H1 (cell line): ENCODE measurements at regions not wholly inside any gene's neighbourhood (a gene's known extent, or its start where the extent isn't known, plus 50 kb on each side); places are given as distances from the start of the nearest gene placed in this dataset.

Source experiments
- CTCF ChIA-PET: fragments of 300-600 bp; sonication (Branson Sonifier 250); formaldehyde crosslinking; loops from one replicate; lab custom pipeline; 2021; ENCODE audit not compliant: partially characterized antibody; lab: Charles Lee
- POLR2A ChIA-PET: fragments of 300-600 bp; sonication (Branson Sonifier 250); formaldehyde crosslinking; loops from one replicate; lab custom pipeline; 2021; ENCODE audit warnings: inconsistent platforms; ENCODE audit not compliant: partially characterized antibody; lab: Charles Lee
- DNase-seq, 2 experiments: peaks; one replicate each; pipeline versions ENCODE4 v3.0.0 to v3.0.0-alpha.2; 2010 to 2022; ENCODE audit warnings: low spot score in 2 of 2, low read depth in 1 of 2, mixed read lengths in 1 of 2
- FAIRE-seq: peaks from 2 replicates; lab custom pipeline; 2011; peaks lifted over from hg19 to GRCh38; lab: Jason Lieb, UNC
- H2AFZ ChIP-seq: 2 replicates; pipeline ENCODE4 v1.8.1; 2012; ENCODE audit warnings: low read length, inconsistent platforms
- H2AK5ac ChIP-seq: 2 replicates; pipeline ENCODE4 v1.6.1; 2013; ENCODE audit warnings: low read depth, low read length
- H2BK120ac ChIP-seq: replicated peaks from 2 replicates; pipeline ENCODE3; 2013; ENCODE audit warnings: low read depth, low read length, inconsistent platforms
- H2BK12ac ChIP-seq: 2 replicates; pipeline ENCODE4 v1.6.1; 2013; ENCODE audit warnings: low read depth, low read length
- H2BK15ac ChIP-seq: 2 replicates; pipeline ENCODE4 v1.6.1; 2013; ENCODE audit warnings: low read length
- H2BK20ac ChIP-seq: 2 replicates; pipeline ENCODE4 v1.6.1; 2013; ENCODE audit warnings: low read length
- H2BK5ac ChIP-seq: 2 replicates; pipeline ENCODE4 v1.6.1; 2013; ENCODE audit warnings: low read depth, low read length
- H3K14ac ChIP-seq: 2 replicates; pipeline ENCODE4 v1.6.1; 2013; ENCODE audit warnings: inconsistent platforms; ENCODE audit not compliant: insufficient read length
- H3K18ac ChIP-seq: 2 replicates; pipeline ENCODE4 v1.6.1; 2013; ENCODE audit warnings: low read length; ENCODE audit errors: extremely low read depth
- H3K23ac ChIP-seq: 2 replicates; pipeline ENCODE4 v1.6.1; 2013; ENCODE audit warnings: inconsistent platforms; ENCODE audit not compliant: insufficient read length
- H3K23me2 ChIP-seq: 2 replicates; pipeline ENCODE4 v1.6.1; 2013; ENCODE audit warnings: low read depth, low read length
- H3K27ac ChIP-seq: 2 replicates; pipeline ENCODE4 v1.6.1; 2011; ENCODE audit warnings: low read depth, low read length, inconsistent platforms
- H3K27me3 ChIP-seq, 4 experiments: replicated peaks in 1 of 4; 1 replicate in 1 of 4; 2 replicates in 3 of 4; pipeline versions ENCODE4 v1.6.1 to v1.8.1; 2011 to 2013; ENCODE audit warnings: low read length in 3 of 4, mild to moderate bottlenecking in 3 of 4, inconsistent platforms in 2 of 4, mixed read lengths in 2 of 4, moderate library complexity in 1 of 4; ENCODE audit not compliant: control insufficient read depth in 3 of 4, insufficient read depth in 3 of 4; ENCODE audit errors: extremely low read depth in 1 of 4
- H3K36me3 ChIP-seq, 4 experiments: 2 replicates each; pipeline versions ENCODE4 v1.6.1 to v1.8.1; 2011 to 2013; ENCODE audit warnings: mild to moderate bottlenecking in 4 of 4, low read length in 3 of 4, moderate library complexity in 2 of 4, control low read depth in 1 of 4, inconsistent platforms in 1 of 4; ENCODE audit not compliant: insufficient read depth in 4 of 4, control insufficient read depth in 2 of 4
- H3K4ac ChIP-seq: replicated peaks from 2 replicates; pipeline ENCODE3; 2013; ENCODE audit warnings: low read length, low read depth, mixed read lengths, inconsistent platforms; ENCODE audit not compliant: insufficient read length
- H3K4me1 ChIP-seq, 4 experiments: replicated peaks in 1 of 4; 1 replicate in 1 of 4; 2 replicates in 3 of 4; pipeline versions ENCODE4 v1.6.1 to v1.8.1; 2011 to 2013; ENCODE audit warnings: low read length in 3 of 4, inconsistent platforms in 2 of 4, mixed read lengths in 1 of 4; ENCODE audit not compliant: insufficient read depth in 4 of 4, control insufficient read depth in 3 of 4
- H3K4me2 ChIP-seq, 2 experiments: 2 replicates each; pipeline versions ENCODE4 v1.6.1 to v1.8.1; 2011 to 2013; ENCODE audit warnings: low read depth in 2 of 2, low read length in 2 of 2, control low read depth in 1 of 2, inconsistent platforms in 1 of 2, mild to moderate bottlenecking in 1 of 2; ENCODE audit not compliant: insufficient read depth in 1 of 2
- H3K4me3 ChIP-seq, 4 experiments: fragments of 200-600, 300-600 bp in 1 of 4; sonication (generic), shearing (Covaris generic), sonication (Bioruptor Twin) in 1 of 4; 2 replicates each; pipeline versions ENCODE4 v1.5.1 to v1.8.1; 2011 to 2016; ENCODE audit warnings: low read length in 4 of 4, low read depth in 3 of 4, control low read depth in 2 of 4, inconsistent platforms in 2 of 4, mild to moderate bottlenecking in 2 of 4, mixed read lengths in 1 of 4, moderate library complexity in 1 of 4; ENCODE audit not compliant: insufficient read depth in 2 of 4; ENCODE audit errors: extremely low read depth in 1 of 4
- H3K56ac ChIP-seq: replicated peaks from 2 replicates; pipeline ENCODE3; 2013; ENCODE audit warnings: low read depth, mild to moderate bottlenecking, mixed read lengths, low read length, inconsistent platforms; ENCODE audit not compliant: insufficient read length
- H3K79me1 ChIP-seq: 2 replicates; pipeline ENCODE4 v1.6.1; 2013; ENCODE audit warnings: low read depth, low read length, control low read depth
- H3K79me2 ChIP-seq, 2 experiments: 2 replicates each; pipeline versions ENCODE4 v1.6.1 to v1.8.1; 2012 to 2013; ENCODE audit warnings: low read length in 2 of 2, mild to moderate bottlenecking in 2 of 2, inconsistent platforms in 1 of 2; ENCODE audit not compliant: insufficient read depth in 2 of 2, control insufficient read depth in 1 of 2
- H3K9ac ChIP-seq, 4 experiments: replicated peaks in 1 of 4; 1 replicate in 1 of 4; 2 replicates in 3 of 4; pipeline versions ENCODE4 v1.6.1 to v1.8.1; 2011 to 2013; ENCODE audit warnings: low read depth in 3 of 4, low read length in 3 of 4, control low read depth in 2 of 4, mild to moderate bottlenecking in 2 of 4, moderate library complexity in 2 of 4, inconsistent platforms in 1 of 4; ENCODE audit errors: extremely low read depth in 1 of 4
- H3K9me3 ChIP-seq, 2 experiments: 2 replicates each; pipeline versions ENCODE4 v1.6.1 to v1.8.1; 2012 to 2013; ENCODE audit warnings: mild to moderate bottlenecking in 2 of 2, moderate library complexity in 2 of 2, control low read depth in 1 of 2, inconsistent platforms in 1 of 2, low read depth in 1 of 2, low read length in 1 of 2, mixed read lengths in 1 of 2; ENCODE audit not compliant: insufficient read depth in 2 of 2
- H4K20me1 ChIP-seq, 2 experiments: replicated peaks in 1 of 2; 2 replicates each; pipeline versions ENCODE3 to v1.8.1; 2011 to 2013; ENCODE audit warnings: inconsistent platforms in 2 of 2, low read length in 2 of 2, mild to moderate bottlenecking in 1 of 2; ENCODE audit not compliant: insufficient read depth in 2 of 2, control insufficient read depth in 1 of 2
- H4K5ac ChIP-seq: 2 replicates; pipeline ENCODE4 v1.6.1; 2013; ENCODE audit warnings: low read length, low read depth, mixed read lengths, inconsistent platforms; ENCODE audit not compliant: insufficient read length
- H4K8ac ChIP-seq: 2 replicates; pipeline ENCODE4 v1.8.0; 2013; ENCODE audit warnings: mild to moderate bottlenecking, moderate library complexity, low read length, inconsistent platforms; ENCODE audit not compliant: insufficient read depth; ENCODE audit errors: extremely low read depth
- H4K91ac ChIP-seq: replicated peaks from 2 replicates; pipeline ENCODE3; 2013; ENCODE audit warnings: low read length, mixed read lengths, inconsistent platforms; ENCODE audit not compliant: insufficient read length
- CREB1 ChIP-seq: IDR thresholded peaks from 2 replicates; pipeline ENCODE4 v1.6.1; 2012; ENCODE audit warnings: inconsistent platforms
- EGR1 ChIP-seq: IDR thresholded peaks from 2 replicates; pipeline ENCODE4 v1.6.1; 2011; ENCODE audit warnings: low read depth, low read length, borderline replicate concordance
- SP4 ChIP-seq: IDR thresholded peaks from 2 replicates; pipeline ENCODE4 v1.6.1; 2012; ENCODE audit warnings: low read length, inconsistent platforms
- WGBS, 2 experiments: shearing (Covaris generic) in 1 of 2; methylation state at CpG; one replicate each; pipeline versions ENCODE4 v1.1.6 to v1.1.7; 2013 to 2015; ENCODE audit warnings: low lambda C conversion rate in 2 of 2, mixed read lengths in 2 of 2, inconsistent platforms in 1 of 2, low coverage in 1 of 2, missing lambda C conversion rate in 1 of 2; ENCODE audit not compliant: insufficient replicate concordance in 2 of 2, insufficient coverage in 1 of 2, insufficient read length in 1 of 2; ENCODE audit errors: extremely low coverage in 1 of 2, missing lambda C conversion rate in 1 of 2; 5-methylcytosine and 5-hydroxymethylcytosine counted together

GRCh38 chr1:5747426-5748285 is 244.6 kb downstream of the NPHP4 start:
- DNase-seq: peak in 1 of 2 experiments; percentile 41
- TF ChIP-seq CREB1 (no peak), SP4 (no peak), EGR1 (peak; percentile 54; the same call in 1 of the 2 replicates)

More at GRCh38 chr1:5747426-5748285, 244.6 kb downstream of the NPHP4 start:
- H2BK5ac ChIP-seq: peak overlapping the region; percentile 44; the same call in 1 of the 2 replicates
- H3K18ac ChIP-seq: no peak overlapping the region
- H3K23me2 ChIP-seq: peaks cover 2% of the 10 kb centered on the region
- H3K4ac ChIP-seq: peak overlapping the region; percentile 19
- no peak overlapping the region for H3K23ac ChIP-seq
- no peak overlapping the region for H2AFZ ChIP-seq
- no peak overlapping the region for H2BK120ac ChIP-seq
- peaks cover under 1 to 5% of the 10 kb centered on the region in 2 experiments; a peak in 2 of 4 replicates for H3K9me3 ChIP-seq
- H3K4me3 ChIP-seq: no peak overlapping the region
- no peak overlapping the region for H3K9ac ChIP-seq
- no peak overlapping the region for H3K27ac ChIP-seq
- no peak overlapping the region for H4K8ac ChIP-seq
- H4K20me1 ChIP-seq: no peaks in the 10 kb centered on the region
- H3K27me3 ChIP-seq: no peaks in the 10 kb centered on the region; a peak in 1 of 7 replicates
- no peak overlapping the region for H3K56ac ChIP-seq
- no peak for FAIRE-seq
- 84% methylated on average over 10 of the region's 13 CpGs; no CpG with 5 or more reads in 1 of the 2 experiments for WGBS, 2 experiments
- 0 out of 2 replicates have a peak overlapping the region, but pooled peaks have one; percentile 32 for H2AK5ac ChIP-seq
- CTCF ChIA-PET: interaction anchor here (0.8 to 3.8 kb wide), 5 partner anchors 79 to 454 kb away, joined by 3 to 57 read pairs (median 5); no protein-coding TSS in a partner anchor
- no peaks in the 10 kb centered on the region for H3K36me3 ChIP-seq
- no peaks in the 10 kb centered on the region for H3K79me1 ChIP-seq
- peak overlapping the region; percentile 90; the same call in 1 of the 2 replicates for H2BK12ac ChIP-seq
- POLR2A ChIA-PET: no interaction called here
- H2BK15ac ChIP-seq: 0 out of 2 replicates have a peak overlapping the region, but pooled peaks have one; percentile 19
- peaks cover 10 to 24% (median 17%) of the 10 kb centered on the region in 4 experiments for H3K4me1 ChIP-seq
- H3K79me2 ChIP-seq: no peaks in the 10 kb centered on the region
- no peak overlapping the region for H4K5ac ChIP-seq
- H4K91ac ChIP-seq: peak overlapping the region; percentile 76
- H3K14ac ChIP-seq: no peak overlapping the region
- 0 out of 2 replicates have a peak overlapping the region, but pooled peaks have one; percentile 90 for H2BK20ac ChIP-seq
- H3K4me2 ChIP-seq: no peak overlapping the region; a peak in 1 of 4 replicates
